Adrenal gland (tissue), 9 donors: ENCODE measurements at regions not wholly inside any gene's neighbourhood (a gene's known extent, or its start where the extent isn't known, plus 50 kb on each side); places are given as distances from the start of the nearest gene placed in this dataset.

Experiments used
- DNase-seq, 7 donors: peaks; one replicate each; pipeline ENCODE4 v3.0.0-alpha.2; 2019 to 2020
- H3K27ac ChIP-seq, 5 donors: fragments of 200-600 bp; sonication (generic) in 4 of 5; 1 replicate in 3 of 5; 2 replicates in 2 of 5; pipeline versions ENCODE4 v1.5.1 to v1.8.0; 2016 to 2020; ENCODE audit warnings: mild to moderate bottlenecking in 1 of 5
- H3K27me3 ChIP-seq: fragments of 200-600 bp; 2 replicates; pipeline ENCODE4 v1.8.0; 2021
- H3K36me3 ChIP-seq, 2 donors: fragments of 200-600 bp; replicated peaks in 1 of 2; 1 replicate in 1 of 2; 2 replicates in 1 of 2; pipeline versions ENCODE4 v1.5.1 to v1.8.0; 2018 to 2022
- H3K4me1 ChIP-seq, 2 donors: fragments of 200-600 bp; replicated peaks in 1 of 2; 1 replicate in 1 of 2; 2 replicates in 1 of 2; pipeline versions ENCODE4 v1.5.1 to v1.8.0; 2018 to 2021
- H3K4me3 ChIP-seq, 4 donors: fragments of 200-600 bp; sonication (generic) in 3 of 4; one replicate each; pipeline ENCODE4 v1.5.1; 2016 to 2018
- H3K9me3 ChIP-seq, 3 donors: fragments of 200-600 bp; sonication (generic) in 1 of 3; replicated peaks in 1 of 3; 1 replicate in 2 of 3; 2 replicates in 1 of 3; pipeline versions ENCODE4 v1.5.1 to v1.8.0; 2016 to 2021
- CTCF ChIP-seq, 6 experiments: fragments of 450-650 bp in 4 of 6; fragments of 200-600 bp in 2 of 6; sonication (generic) in 1 of 6; IDR thresholded peaks; 1 replicate in 5 of 6; 2 replicates in 1 of 6; pipeline versions ENCODE4 v1.5.1 to v1.8.0; 2016 to 2021; ENCODE audit warnings: antibody characterized with exemption in 6 of 6, mild to moderate bottlenecking in 2 of 6, moderate library complexity in 1 of 6
- POLR2A ChIP-seq, 2 donors: fragments of 450-650 bp; IDR thresholded peaks; one replicate each; pipeline ENCODE4 v1.6.1; 2017; ENCODE audit warnings: antibody characterized with exemption in 2 of 2, mild to moderate bottlenecking in 2 of 2, moderate library complexity in 1 of 2
- WGBS, 4 donors: extraction: QIAGEN DNeasy Blood & Tissue Kit in 2 of 4; methylation state at CpG; one replicate each; pipeline versions ENCODE4 v1.1.5 to v1.1.7; 2013 to 2017; 5-methylcytosine and 5-hydroxymethylcytosine counted together
- intact Hi-C, 2 donors: fragments of 100-400 bp; cut with DNase I; formaldehyde crosslinking; loops; one replicate each; pipeline versions ENCODE4 v1.14.1 to v1.15.0; 2022 to 2023
- donor health status: healthy with polysubstance abuse.
- donor health status: Bipolar disorder and iron deficiency.
- donor health status: DM: yes; HTN: yes; CAD: no.
- donor health status: DM: no; HTN: no; CAD: no.
- donor health status: DM: no; HTN: no; CAD: no.

GRCh38 chr10:10482613-10483012, 535.1 kb upstream of the CELF2 start:
- DNase-seq: no peak
- WGBS, 4 donors: 55 to 76% (median 73%) methylated on average over 4 of the region's 4 CpGs
- Histone ChIP-seq H3K4me1 (no peaks in the 10 kb centered on the region), H3K4me3 (no peak overlapping the region), H3K36me3 (no peaks in the 10 kb centered on the region), H3K27me3 (no peaks in the 10 kb centered on the region), H3K27ac (no peak overlapping the region), H3K9me3 (no peaks in the 10 kb centered on the region)
- TF ChIP-seq POLR2A (IDR thresholded peaks at IDR 0.05): no peak
- TF ChIP-seq CTCF (IDR thresholded peaks at IDR 0.05): no peak
- intact Hi-C loops: no loop called here

GRCh38 chr10:10489076-10489475, 528.6 kb upstream of the CELF2 start:
- 82 to 86% (median 84%) methylated on average over 3 of the region's 3 CpGs for WGBS, 4 donors
- no peak for TF ChIP-seq POLR2A (IDR thresholded peaks at IDR 0.05)
- TF ChIP-seq CTCF (IDR thresholded peaks at IDR 0.05): no peak

GRCh38 chr10:10489805-10490571, 527.7 kb upstream of the CELF2 start:
- Histone ChIP-seq H3K9me3 (no peaks in the 10 kb centered on the region), H3K27ac (no peak overlapping the region), H3K4me1 (no peaks in the 10 kb centered on the region), H3K27me3 (no peaks in the 10 kb centered on the region), H3K36me3 (no peaks in the 10 kb centered on the region), H3K4me3 (no peak overlapping the region)
- whole genome bisulfite sequencing, 4 donors: 82 to 95% (median 89%) methylated on average over 1 of the region's 1 CpG
- intact Hi-C loops: no loop called here
- no peak for TF ChIP-seq POLR2A (IDR thresholded peaks at IDR 0.05)
- TF ChIP-seq CTCF (IDR thresholded peaks at IDR 0.05): no peak
- no peak for DNase-seq

More at GRCh38 chr10:10489076-10489475, 528.6 kb upstream of the CELF2 start:
- no peaks in the 10 kb centered on the region for H3K27me3 ChIP-seq
- no peak overlapping the region for H3K27ac ChIP-seq
- H3K4me3 ChIP-seq: no peak overlapping the region
- intact Hi-C loops: no loop called here
- DNase-seq: no peak
- H3K9me3 ChIP-seq: no peaks in the 10 kb centered on the region
- no peaks in the 10 kb centered on the region for H3K4me1 ChIP-seq
- no peaks in the 10 kb centered on the region for H3K36me3 ChIP-seq

GRCh38 chr10:10490581-10490980, 527.1 kb upstream of the CELF2 start:
- TF ChIP-seq POLR2A (IDR thresholded peaks at IDR 0.05) (no peak), CTCF (IDR thresholded peaks at IDR 0.05) (no peak)
- 0 to 90% (median 47%) methylated on average over 1 of the region's 1 CpG for WGBS, 4 donors
- H3K4me1 ChIP-seq: no peaks in the 10 kb centered on the region
- H3K9me3 ChIP-seq: no peaks in the 10 kb centered on the region
- DNase-seq: no peak
- H3K27ac ChIP-seq: no peak overlapping the region
- intact Hi-C loops: no loop called here
- no peaks in the 10 kb centered on the region for H3K36me3 ChIP-seq
- no peak overlapping the region for H3K4me3 ChIP-seq
- no peaks in the 10 kb centered on the region for H3K27me3 ChIP-seq
